CD8-positive, alpha-beta memory T cell (primary cell): ENCODE measurements at regions not wholly inside any gene's neighbourhood (a gene's known extent, or its start where the extent isn't known, plus 50 kb on each side); places are given as distances from the start of the nearest gene placed in this dataset.

ENCODE experiments used
- CTCF ChIA-PET: fragments of 350-600 bp; sonication (Branson Sonifier 250); formaldehyde crosslinking; loops from one replicate; lab custom pipeline; 2021; ENCODE audit warnings: antibody characterized with exemption; lab: Charles Lee
- POLR2A ChIA-PET: fragments of 350-600 bp; sonication (Branson Sonifier 250); formaldehyde crosslinking; loops from one replicate; lab custom pipeline; 2021; ENCODE audit warnings: antibody characterized with exemption; lab: Charles Lee
- DNase-seq, 5 donors: peaks; one replicate each; pipeline versions ENCODE4 v3.0.0 to v3.0.0-alpha.2; 2020 to 2022; ENCODE audit warnings: mixed read lengths in 1 of 5
- H3K27ac ChIP-seq: one replicate; pipeline ENCODE4 v1.7.0; 2013; ENCODE audit warnings: low read depth, mild to moderate bottlenecking, low read length, moderate library complexity
- H3K27me3 ChIP-seq: 2 replicates; pipeline ENCODE4 v1.7.0; 2013; ENCODE audit warnings: low read length, mild to moderate bottlenecking; ENCODE audit not compliant: insufficient read depth, poor library complexity, severe bottlenecking
- H3K36me3 ChIP-seq: 2 replicates; pipeline ENCODE4 v1.7.0; 2013; ENCODE audit warnings: mild to moderate bottlenecking, low read length, moderate library complexity; ENCODE audit not compliant: insufficient read depth
- H3K4me1 ChIP-seq: 2 replicates; pipeline ENCODE4 v1.7.0; 2013; ENCODE audit warnings: mild to moderate bottlenecking, low read length, moderate library complexity; ENCODE audit not compliant: insufficient read depth
- H3K4me3 ChIP-seq: 2 replicates; pipeline ENCODE4 v1.7.0; 2013; ENCODE audit warnings: mild to moderate bottlenecking, low read length
- H3K9me3 ChIP-seq: 2 replicates; pipeline ENCODE4 v1.7.0; 2013; ENCODE audit warnings: mild to moderate bottlenecking, low read length
- H3K27ac Mint-ChIP-seq, 8 donors: one replicate each; pipeline ENCODE4 v1.8.0; 2020 to 2021; ENCODE audit warnings: mixed read lengths in 8 of 8, mild to moderate bottlenecking in 6 of 8, inconsistent platforms in 3 of 8, moderate library complexity in 3 of 8
- H3K27me3 Mint-ChIP-seq, 2 donors: one replicate each; pipeline ENCODE4 v1.8.0; 2020 to 2021; ENCODE audit warnings: mixed read lengths in 2 of 2, mild to moderate bottlenecking in 1 of 2, moderate library complexity in 1 of 2
- H3K36me3 Mint-ChIP-seq, 3 donors: one replicate each; pipeline ENCODE4 v1.8.0; 2020 to 2021; ENCODE audit warnings: mixed read lengths in 3 of 3, inconsistent platforms in 1 of 3, mild to moderate bottlenecking in 1 of 3
- H3K4me1 Mint-ChIP-seq, 3 donors: one replicate each; pipeline ENCODE4 v1.8.0; 2020 to 2021; ENCODE audit warnings: mixed read lengths in 3 of 3, inconsistent platforms in 1 of 3, mild to moderate bottlenecking in 1 of 3
- H3K4me3 Mint-ChIP-seq, 7 donors: one replicate each; pipeline ENCODE4 v1.8.0; 2020 to 2021; ENCODE audit warnings: mixed read lengths in 7 of 7, mild to moderate bottlenecking in 6 of 7, moderate library complexity in 4 of 7, inconsistent platforms in 2 of 7
- H3K9me3 Mint-ChIP-seq, 5 donors: one replicate each; pipeline ENCODE4 v1.8.0; 2020 to 2022; ENCODE audit warnings: mixed read lengths in 5 of 5, mild to moderate bottlenecking in 3 of 5, moderate library complexity in 2 of 5, inconsistent platforms in 1 of 5

GRCh38 chr6:62714112-62714511 is 428.1 kb upstream of the KHDRBS2 start:
- no peaks in the 10 kb centered on the region for H3K27me3 ChIP-seq
- H3K4me3 ChIP-seq: no peak overlapping the region
- H3K4me1 ChIP-seq: no peaks in the 10 kb centered on the region
- no peaks in the 10 kb centered on the region for H3K27me3 Mint-ChIP-seq
- H3K4me1 Mint-ChIP-seq: no peaks in the 10 kb centered on the region
- no peaks in the 10 kb centered on the region for H3K36me3 ChIP-seq
- no peaks in the 10 kb centered on the region for H3K36me3 Mint-ChIP-seq
- no peak overlapping the region for H3K27ac ChIP-seq
- POLR2A ChIA-PET: no interaction called here
- no peak for DNase-seq
- no peak overlapping the region for H3K27ac Mint-ChIP-seq
- CTCF ChIA-PET: no interaction called here
- H3K4me3 Mint-ChIP-seq: no peak overlapping the region
- H3K9me3 ChIP-seq: no peaks in the 10 kb centered on the region
- peaks cover 4 to 35% (median 6%) of the 10 kb centered on the region in 5 donors for H3K9me3 Mint-ChIP-seq

- H3K9me3 Mint-ChIP-seq: peaks cover 4 to 26% (median 12%) of the 10 kb centered on the region in 5 donors
- H3K27ac Mint-ChIP-seq: no peak overlapping the region
- Histone ChIP-seq H3K4me1 (no peaks in the 10 kb centered on the region), H3K4me3 (no peak overlapping the region), H3K27ac (no peak overlapping the region), H3K36me3 (no peaks in the 10 kb centered on the region), H3K27me3 (no peaks in the 10 kb centered on the region), H3K9me3 (no peaks in the 10 kb centered on the region)
- H3K4me3 Mint-ChIP-seq: no peak overlapping the region
- H3K27me3 Mint-ChIP-seq: no peaks in the 10 kb centered on the region
- H3K4me1 Mint-ChIP-seq: no peaks in the 10 kb centered on the region
- ChIA-PET CTCF (no interaction called here), POLR2A (no interaction called here)
- DNase-seq: no peak
- H3K36me3 Mint-ChIP-seq: no peaks in the 10 kb centered on the region
Observed at GRCh38 chr6:62711750-62712149, 425.7 kb upstream of the KHDRBS2 start.

DNA sequence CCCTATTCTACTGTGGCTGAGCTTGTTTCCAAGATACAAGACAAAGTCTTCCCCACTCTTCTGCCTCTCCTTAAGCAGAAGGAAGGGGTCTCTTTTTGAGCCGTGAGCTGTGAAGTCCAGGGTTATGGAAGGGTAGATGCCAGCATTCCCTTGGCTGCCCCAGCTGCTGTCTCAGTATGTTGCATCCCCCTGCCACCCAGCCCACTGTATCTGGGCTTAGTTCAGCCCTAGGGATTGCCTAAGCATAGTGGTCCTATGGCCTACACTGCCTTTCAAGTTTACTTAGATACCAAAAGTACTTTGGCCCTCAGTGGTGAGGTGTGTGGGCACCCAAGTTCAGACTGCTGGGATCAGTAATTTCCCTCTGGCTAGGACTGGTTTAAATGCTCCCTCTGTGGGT is 421.9 kb upstream of the KHDRBS2 start:
- no peaks in the 10 kb centered on the region for H3K9me3 ChIP-seq
- no peak for DNase-seq
- CTCF ChIA-PET: no interaction called here

DNA sequence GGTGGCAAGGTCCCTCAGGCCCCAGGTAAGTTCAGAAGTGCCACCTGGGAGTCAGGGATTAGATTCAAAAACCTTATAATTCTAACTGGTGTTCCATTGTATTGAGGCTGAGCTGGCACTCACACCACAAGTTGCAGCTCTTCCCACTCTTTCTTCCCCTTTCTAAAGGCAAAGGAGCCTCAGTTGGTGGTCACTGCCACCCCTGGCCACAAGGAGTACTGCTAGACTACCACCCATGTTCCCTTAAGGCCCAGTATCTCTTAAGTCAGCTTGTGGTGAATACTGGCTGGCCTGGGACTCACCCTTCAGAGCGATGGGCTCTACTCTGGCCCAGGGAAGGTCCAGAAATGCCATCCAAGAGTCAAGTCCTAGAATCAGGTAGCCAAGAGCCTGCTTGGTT is 421.1 kb upstream of the KHDRBS2 start:
- no peak overlapping the region for H3K4me3 ChIP-seq
- CTCF ChIA-PET: no interaction called here
- no peaks in the 10 kb centered on the region for H3K27me3 ChIP-seq
- no peaks in the 10 kb centered on the region for H3K9me3 ChIP-seq
- H3K36me3 ChIP-seq: no peaks in the 10 kb centered on the region
- H3K27ac ChIP-seq: no peak overlapping the region
- Mint-ChIP-seq H3K27ac (no peak overlapping the region), H3K36me3 (no peaks in the 10 kb centered on the region), H3K4me1 (no peaks in the 10 kb centered on the region), H3K9me3 (peaks cover 2 to 37% (median 11%) of the 10 kb centered on the region in 5 donors), H3K4me3 (no peak overlapping the region), H3K27me3 (no peaks in the 10 kb centered on the region)
- POLR2A ChIA-PET: no interaction called here
- no peaks in the 10 kb centered on the region for H3K4me1 ChIP-seq
- no peak for DNase-seq

More for the DNA sequence above, 421.9 kb upstream of the KHDRBS2 start:
- no peak overlapping the region for H3K27ac ChIP-seq
- POLR2A ChIA-PET: no interaction called here
- H3K4me1 ChIP-seq: no peaks in the 10 kb centered on the region
- no peaks in the 10 kb centered on the region for H3K27me3 ChIP-seq
- no peaks in the 10 kb centered on the region for H3K4me1 Mint-ChIP-seq
- peaks cover 2 to 36% (median 11%) of the 10 kb centered on the region in 5 donors for H3K9me3 Mint-ChIP-seq
- no peaks in the 10 kb centered on the region for H3K36me3 ChIP-seq
- H3K4me3 ChIP-seq: no peak overlapping the region
- H3K4me3 Mint-ChIP-seq: no peak overlapping the region
- no peak overlapping the region for H3K27ac Mint-ChIP-seq
- H3K36me3 Mint-ChIP-seq: no peaks in the 10 kb centered on the region
- H3K27me3 Mint-ChIP-seq: no peaks in the 10 kb centered on the region

DNA sequence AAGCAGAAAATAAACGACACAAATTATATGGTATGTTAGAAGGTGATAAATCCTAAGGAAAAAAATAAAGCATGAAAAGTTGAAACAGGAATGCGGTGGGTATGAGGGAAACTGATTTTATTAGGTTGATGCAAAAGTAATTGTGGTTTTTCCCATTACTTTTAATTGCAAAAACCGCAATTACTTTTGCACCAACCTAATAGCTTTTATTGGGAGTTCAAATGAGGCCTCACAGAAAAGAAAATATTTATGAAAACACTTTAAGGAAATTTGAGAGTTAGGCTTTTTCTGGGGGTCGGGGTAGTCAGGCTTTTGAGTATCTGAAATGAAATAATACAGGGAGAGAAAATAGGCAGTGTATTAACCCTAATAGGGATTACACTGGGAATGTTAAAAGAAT is 397.0 kb upstream of the KHDRBS2 start:
- ChIA-PET POLR2A (no interaction called here), CTCF (no interaction called here)
- no peaks in the 10 kb centered on the region for H3K36me3 ChIP-seq
- no peaks in the 10 kb centered on the region for H3K27me3 Mint-ChIP-seq
- H3K36me3 Mint-ChIP-seq: no peaks in the 10 kb centered on the region
- no peak for DNase-seq
- no peak overlapping the region for H3K4me3 ChIP-seq
- no peak overlapping the region for H3K4me3 Mint-ChIP-seq
- H3K4me1 Mint-ChIP-seq: no peaks in the 10 kb centered on the region
- peaks cover 2 to 24% (median 9%) of the 10 kb centered on the region in 5 donors for H3K9me3 Mint-ChIP-seq
- no peak overlapping the region for H3K27ac Mint-ChIP-seq
- no peak overlapping the region for H3K27ac ChIP-seq
- H3K4me1 ChIP-seq: no peaks in the 10 kb centered on the region
- no peaks in the 10 kb centered on the region for H3K9me3 ChIP-seq
- H3K27me3 ChIP-seq: no peaks in the 10 kb centered on the region

- Histone ChIP-seq H3K27ac (no peak overlapping the region), H3K4me1 (no peaks in the 10 kb centered on the region), H3K4me3 (no peak overlapping the region), H3K36me3 (no peaks in the 10 kb centered on the region), H3K9me3 (no peaks in the 10 kb centered on the region), H3K27me3 (no peaks in the 10 kb centered on the region)
- Mint-ChIP-seq H3K36me3 (no peaks in the 10 kb centered on the region), H3K27me3 (no peaks in the 10 kb centered on the region), H3K9me3 (peaks cover 3 to 34% (median 12%) of the 10 kb centered on the region in 5 donors), H3K27ac (no peak overlapping the region), H3K4me1 (no peaks in the 10 kb centered on the region), H3K4me3 (no peak overlapping the region)
- CTCF ChIA-PET: no interaction called here
- DNase-seq: no peak
- POLR2A ChIA-PET: no interaction called here
Observed at GRCh38 chr6:62681108-62681507, 395.1 kb upstream of the KHDRBS2 start.

DNA sequence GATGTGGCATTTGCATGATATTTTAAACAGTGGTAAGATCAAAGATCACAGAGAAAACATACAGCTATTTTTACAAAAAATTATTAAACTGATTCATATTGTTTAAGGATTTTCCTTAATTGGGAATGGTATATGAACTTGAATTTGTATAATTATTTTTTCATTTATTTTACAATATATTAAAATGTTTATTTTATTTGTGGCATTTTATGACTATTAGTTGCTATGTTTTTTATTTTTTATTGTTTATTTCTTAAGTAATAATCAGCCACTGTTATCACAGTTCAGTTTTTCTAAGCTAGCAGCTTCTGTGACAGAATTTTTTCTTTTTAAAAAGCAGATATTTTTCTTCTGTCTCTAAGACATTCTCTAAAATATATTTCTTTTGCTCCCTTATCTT is 387.0 kb upstream of the KHDRBS2 start:
- Mint-ChIP-seq H3K27ac (no peak overlapping the region), H3K36me3 (no peaks in the 10 kb centered on the region), H3K4me1 (no peaks in the 10 kb centered on the region), H3K4me3 (no peak overlapping the region), H3K27me3 (no peaks in the 10 kb centered on the region), H3K9me3 (peaks cover 2 to 25% (median 7%) of the 10 kb centered on the region in 5 donors)
- H3K36me3 ChIP-seq: no peaks in the 10 kb centered on the region
- ChIA-PET CTCF (no interaction called here), POLR2A (no interaction called here)
- DNase-seq: no peak
- H3K4me1 ChIP-seq: no peaks in the 10 kb centered on the region
- no peak overlapping the region for H3K4me3 ChIP-seq
- no peaks in the 10 kb centered on the region for H3K9me3 ChIP-seq
- no peak overlapping the region for H3K27ac ChIP-seq
- H3K27me3 ChIP-seq: no peaks in the 10 kb centered on the region

- Histone ChIP-seq H3K27ac (no peak overlapping the region), H3K9me3 (no peaks in the 10 kb centered on the region), H3K36me3 (no peaks in the 10 kb centered on the region), H3K27me3 (no peaks in the 10 kb centered on the region), H3K4me3 (no peak overlapping the region), H3K4me1 (no peaks in the 10 kb centered on the region)
- ChIA-PET POLR2A (no interaction called here), CTCF (no interaction called here)
- Mint-ChIP-seq H3K9me3 (peaks cover 0 to 17% (median 7%) of the 10 kb centered on the region in 5 donors), H3K27me3 (no peaks in the 10 kb centered on the region), H3K27ac (no peak overlapping the region), H3K4me3 (no peak overlapping the region), H3K36me3 (no peaks in the 10 kb centered on the region), H3K4me1 (no peaks in the 10 kb centered on the region)
- no peak for DNase-seq
Observed at GRCh38 chr6:62670490-62671223, 384.6 kb upstream of the KHDRBS2 start.
